Renal pelvis (tissue), 1 donor: ENCODE measurements at regions not wholly inside any gene's neighbourhood (a gene's known extent, or its start where the extent isn't known, plus 50 kb on each side); places are given as distances from the start of the nearest gene placed in this dataset.
"Not testable (repeated sequence)": the region's sequence is repeated elsewhere in the genome, so short reads cannot be mapped to it uniquely, and the experiment has no call there.

Experiments
- DNase-seq: peaks from one replicate; pipeline ENCODE4 v3.0.0-alpha.2; 2013

DNA sequence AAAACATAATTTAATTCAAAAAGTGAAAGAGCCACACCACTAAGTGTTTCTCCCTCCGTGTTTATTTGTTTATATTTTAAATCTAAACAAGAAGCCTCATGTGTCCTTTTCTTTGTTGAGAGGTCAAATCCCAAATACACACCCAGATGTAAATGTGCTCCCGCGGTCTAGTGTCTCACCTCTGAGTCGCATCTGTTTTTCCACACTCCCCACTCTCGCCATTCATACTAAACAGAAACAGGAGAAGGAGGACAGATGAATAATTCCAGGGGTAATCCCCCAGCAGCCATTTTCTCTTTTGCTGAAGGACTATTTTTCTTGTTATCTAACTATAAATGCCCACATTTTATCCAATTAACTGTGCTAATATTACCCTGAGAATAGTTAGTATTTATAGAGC lies 361.6 kb upstream of the RIOK2 start:
- no peak for DNase-seq

GRCh38 chr5:97545446-97545845 lies 362.4 kb upstream of the RIOK2 start:
- DNase-seq = no peak

- DNase-seq = no peak
Measured at GRCh38 chr5:97545886-97546535, 363.0 kb upstream of the RIOK2 start.

DNA sequence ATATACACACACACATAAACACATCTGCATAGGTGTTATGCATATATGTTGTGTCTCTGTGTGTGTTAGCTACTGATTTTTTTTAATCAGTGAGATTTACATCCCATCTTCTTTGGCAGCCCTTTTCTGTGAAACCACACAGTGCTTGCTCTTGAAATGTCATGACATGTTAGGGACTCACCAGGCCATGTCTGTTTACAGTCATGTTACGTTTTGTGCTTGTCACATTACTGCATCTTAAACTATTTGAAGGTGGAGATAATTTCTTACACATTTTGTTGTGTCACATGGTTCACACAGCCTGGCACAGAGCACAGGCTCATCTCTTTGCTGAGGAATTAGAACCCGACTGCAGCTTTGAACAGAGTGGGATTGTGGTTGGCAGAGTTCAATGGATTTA lies 364.4 kb upstream of the RIOK2 start:
- no peak for DNase-seq

DNA sequence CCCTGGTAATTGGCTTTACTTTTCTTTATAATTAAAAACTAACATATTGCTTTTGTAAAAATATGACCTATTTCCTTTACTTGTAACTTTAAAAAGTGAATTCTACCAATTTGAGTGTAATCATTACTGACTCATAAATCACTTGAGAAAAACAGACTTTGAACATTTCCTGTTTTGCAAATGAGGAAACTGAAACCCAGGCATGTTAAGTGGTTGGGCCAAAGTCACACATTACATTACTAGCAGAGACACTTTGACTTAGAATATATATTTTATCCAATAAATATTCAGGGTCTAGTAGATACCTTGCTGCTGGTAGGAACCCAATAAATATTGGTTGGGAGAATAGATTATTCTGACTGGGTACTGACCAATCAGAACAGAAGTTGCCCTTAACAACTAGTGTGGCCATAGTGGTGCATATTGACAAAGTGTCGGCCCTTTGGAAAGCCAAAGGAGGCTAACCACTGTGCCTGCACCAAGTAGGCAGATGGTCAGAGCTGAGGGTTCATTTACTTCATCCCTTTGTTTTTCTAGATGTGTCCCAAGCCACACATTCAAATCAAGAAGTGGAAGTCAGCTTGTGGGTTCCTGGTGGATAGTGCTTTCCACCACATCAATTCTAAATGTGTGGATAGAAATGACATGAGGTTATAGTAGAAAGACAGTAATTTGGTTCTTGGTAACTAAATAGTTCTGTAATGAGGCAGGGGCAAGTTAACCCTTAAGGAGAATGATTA lies 365.1 kb upstream of the RIOK2 start:
- DNase-seq = no peak

- DNase-seq = no peak
Measured at GRCh38 chr5:97548739-97549080, 365.7 kb upstream of the RIOK2 start.

- DNase-seq = no peak
Measured at GRCh38 chr5:97549496-97549895, 366.4 kb upstream of the RIOK2 start.

- no peak for DNase-seq
Measured at GRCh38 chr5:97550164-97550563, 367.1 kb upstream of the RIOK2 start.

- DNase-seq = no peak
Measured at GRCh38 chr5:97550818-97551217, 367.8 kb upstream of the RIOK2 start.

DNA sequence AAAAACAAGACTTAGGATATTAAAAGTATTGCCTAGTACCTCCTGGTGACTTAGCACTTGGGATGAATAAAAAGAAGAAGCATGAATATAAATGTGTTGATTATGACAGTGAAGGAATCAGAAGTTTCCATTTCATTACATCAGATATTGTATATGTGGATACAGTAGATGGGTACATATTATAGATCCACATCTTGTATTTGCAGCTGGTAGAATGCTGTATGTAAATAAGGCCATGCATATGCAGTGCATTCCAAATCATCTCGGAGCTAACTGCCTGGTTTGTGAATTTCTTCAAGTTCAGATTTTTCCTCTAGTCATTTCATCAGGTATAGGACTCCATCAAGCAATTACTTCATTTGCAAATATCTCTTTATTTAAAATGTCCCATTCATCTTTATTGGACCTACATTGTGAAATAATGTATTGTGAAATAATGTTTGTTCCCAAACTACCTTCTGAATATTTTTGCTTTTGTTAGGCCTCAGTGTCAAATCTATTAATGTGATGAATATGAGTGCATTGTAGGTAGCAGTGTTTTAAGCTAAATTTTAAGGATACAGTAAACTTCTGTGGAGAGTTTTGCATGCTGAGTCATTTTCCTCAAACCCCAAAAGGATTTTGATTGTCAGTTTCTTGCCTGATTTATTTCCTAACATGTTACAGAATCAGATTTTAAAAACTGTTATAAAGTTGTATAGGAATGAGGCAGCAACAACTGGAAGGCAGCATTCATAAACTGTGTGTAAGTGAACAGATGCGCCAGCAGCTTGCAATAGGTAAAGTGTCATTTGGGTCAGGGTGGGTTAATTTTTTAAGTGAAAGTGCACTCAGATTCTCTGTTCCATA lies 370.8 kb upstream of the RIOK2 start:
- DNase-seq = no peak

- no peak for DNase-seq
Measured at GRCh38 chr5:97554977-97555643, 372.1 kb upstream of the RIOK2 start.

DNA sequence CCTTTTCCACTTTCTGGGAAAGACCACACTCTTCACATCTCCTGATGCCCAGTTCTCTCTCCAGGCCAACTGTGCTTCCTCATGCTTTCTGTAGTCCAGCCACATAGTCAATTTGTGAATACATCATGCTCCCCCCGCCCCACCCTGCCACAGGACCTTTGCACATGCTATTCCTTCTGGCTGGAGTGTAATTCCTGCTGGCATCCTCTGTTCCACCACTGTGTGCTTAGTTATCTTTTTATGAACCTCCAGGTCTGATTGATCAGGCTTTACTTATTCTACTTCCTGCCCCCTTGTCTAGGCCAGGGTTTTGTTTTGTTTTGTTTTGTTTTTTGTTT lies 372.6 kb upstream of the RIOK2 start:
- DNase-seq = no peak

GRCh38 chr5:97559827-97560598 lies 377.0 kb upstream of the RIOK2 start:
- no peak for DNase-seq

GRCh38 chr5:97560599-97560993 lies 377.5 kb upstream of the RIOK2 start:
- no peak for DNase-seq

- no peak for DNase-seq
Measured at GRCh38 chr5:97563050-97563657, 380.1 kb upstream of the RIOK2 start.

- no peak for DNase-seq
Measured at GRCh38 chr5:97568382-97568781, 385.3 kb upstream of the RIOK2 start.

- DNase-seq = no peak
Measured at GRCh38 chr5:97570242-97570641, 387.2 kb upstream of the RIOK2 start.

DNA sequence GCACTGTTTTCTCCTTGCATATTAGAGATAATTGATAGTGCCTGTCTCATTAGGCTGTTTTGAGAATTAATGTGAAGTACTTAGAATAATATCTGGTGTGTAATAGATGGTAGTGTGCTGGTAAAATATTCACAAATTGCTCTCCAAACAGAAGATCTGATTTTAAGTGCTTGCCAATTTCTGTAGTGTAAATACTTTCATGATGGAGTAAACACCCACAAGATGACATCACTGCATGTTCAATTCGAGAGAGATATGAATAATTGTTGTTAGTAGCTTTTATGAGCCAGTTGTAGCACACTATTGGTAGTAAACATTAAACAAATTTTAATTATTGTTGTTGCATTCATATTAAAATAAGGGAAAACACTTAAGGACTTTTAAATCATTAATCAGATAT lies 392.3 kb upstream of the RIOK2 start:
- no peak for DNase-seq

DNA sequence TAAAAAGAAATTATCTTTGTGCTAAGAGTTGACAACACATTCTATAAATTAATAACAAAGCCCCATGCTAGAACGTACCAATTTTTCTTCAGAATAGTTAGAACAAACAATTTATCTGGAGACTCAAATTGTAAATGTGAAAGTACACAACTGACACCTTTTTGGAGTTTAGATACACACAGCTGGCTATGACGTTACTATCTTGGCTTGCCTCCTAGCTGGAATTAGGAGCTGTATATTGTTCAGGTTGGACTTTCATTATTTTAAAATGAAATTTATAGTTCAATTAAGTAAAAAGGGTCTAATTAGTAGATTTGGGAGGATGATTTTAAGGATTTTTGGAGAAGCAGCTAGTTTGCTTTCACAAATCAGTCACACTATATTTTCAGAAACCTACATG lies 393.9 kb upstream of the RIOK2 start:
- no peak for DNase-seq

- not testable (repeated sequence) for DNase-seq
Measured at GRCh38 chr5:97579977-97580376, 396.9 kb upstream of the RIOK2 start.

- DNase-seq = no peak
Measured at GRCh38 chr5:97580746-97581145, 397.7 kb upstream of the RIOK2 start.
